ENCODE measurements at regions not wholly inside any gene's neighbourhood (a gene's known extent, or its start where the extent isn't known, plus 50 kb on each side); places are given as distances from the start of the nearest gene placed in this dataset.
"Not testable (repeated sequence)": the region's sequence is repeated elsewhere in the genome, so short reads cannot be mapped to it uniquely, and the experiment has no call there.

GRCh38 chr18:76613755-76614120 is 118.7 kb upstream of the ZNF516 start:
- H3K27ac Mint-ChIP-seq (ENCODE audit: unreplicated experiment) = no peak overlapping the region
- H3K9me3 Mint-ChIP-seq (ENCODE audit: low read depth) = no peaks in the 10 kb centered on the region
- TF ChIP-seq CTCF (IDR thresholded peaks at IDR 0.05) = no peak
- no peak overlapping the region for H3K4me3 Mint-ChIP-seq (ENCODE audit: unreplicated experiment)
- H3K27me3 Mint-ChIP-seq (ENCODE audit: low read depth) = no peaks in the 10 kb centered on the region
- H3K4me1 Mint-ChIP-seq (ENCODE audit: low read depth) = peaks cover 5% of the 10 kb centered on the region
- no peaks in the 10 kb centered on the region for H3K36me3 Mint-ChIP-seq (ENCODE audit: low read depth)
- no peak for DNase-seq (ENCODE audit: low spot score)

GRCh38 chr18:76613053-76613754 is 118.2 kb upstream of the ZNF516 start:
- H3K27ac Mint-ChIP-seq (ENCODE audit: unreplicated experiment) = no peak overlapping the region

GRCh38 chr18:76611750-76612045 is 116.7 kb upstream of the ZNF516 start:
- not testable (repeated sequence) for H3K4me1 Mint-ChIP-seq (ENCODE audit: low read depth); H3K4me3 Mint-ChIP-seq (ENCODE audit: unreplicated experiment); H3K27ac Mint-ChIP-seq (ENCODE audit: unreplicated experiment); H3K9me3 Mint-ChIP-seq (ENCODE audit: low read depth); H3K36me3 Mint-ChIP-seq (ENCODE audit: low read depth); DNase-seq (ENCODE audit: low spot score); H3K27me3 Mint-ChIP-seq (ENCODE audit: low read depth)

More at GRCh38 chr18:76613053-76613754, 118.2 kb upstream of the ZNF516 start:
- TF ChIP-seq CTCF (IDR thresholded peaks at IDR 0.05) = no peak
- Mint-ChIP-seq H3K4me1 (ENCODE audit: low read depth) (peaks cover 5% of the 10 kb centered on the region), H3K36me3 (ENCODE audit: low read depth) (no peaks in the 10 kb centered on the region), H3K27me3 (ENCODE audit: low read depth) (no peaks in the 10 kb centered on the region), H3K4me3 (ENCODE audit: unreplicated experiment) (no peak overlapping the region), H3K9me3 (ENCODE audit: low read depth) (no peaks in the 10 kb centered on the region)
- no peak for DNase-seq (ENCODE audit: low spot score)

- Mint-ChIP-seq H3K36me3 (ENCODE audit: low read depth) (no peaks in the 10 kb centered on the region), H3K27ac (ENCODE audit: unreplicated experiment) (no peak overlapping the region), H3K4me1 (ENCODE audit: low read depth) (peaks cover 5% of the 10 kb centered on the region), H3K4me3 (ENCODE audit: unreplicated experiment) (no peak overlapping the region), H3K27me3 (ENCODE audit: low read depth) (no peaks in the 10 kb centered on the region), H3K9me3 (ENCODE audit: low read depth) (no peaks in the 10 kb centered on the region)
- TF ChIP-seq CTCF (IDR thresholded peaks at IDR 0.05) = no peak
- no peak for DNase-seq (ENCODE audit: low spot score)
Observed at GRCh38 chr18:76610933-76611749, 116.1 kb upstream of the ZNF516 start.

- DNase-seq (ENCODE audit: low spot score) = no peak
- Mint-ChIP-seq H3K9me3 (ENCODE audit: low read depth) (no peaks in the 10 kb centered on the region), H3K36me3 (ENCODE audit: low read depth) (no peaks in the 10 kb centered on the region), H3K4me1 (ENCODE audit: low read depth) (peaks cover 5% of the 10 kb centered on the region), H3K27ac (ENCODE audit: unreplicated experiment) (no peak overlapping the region), H3K4me3 (ENCODE audit: unreplicated experiment) (no peak overlapping the region), H3K27me3 (ENCODE audit: low read depth) (no peaks in the 10 kb centered on the region)
- TF ChIP-seq CTCF (IDR thresholded peaks at IDR 0.05) = no peak
Observed at GRCh38 chr18:76610012-76610411, 115.0 kb upstream of the ZNF516 start.
